AG08396 (cell line): ENCODE measurements at regions not wholly inside any gene's neighbourhood (a gene's known extent, or its start where the extent isn't known, plus 50 kb on each side); places are given as distances from the start of the nearest gene placed in this dataset.

Experiments
- DNase-seq: peaks from one replicate; pipeline ENCODE4 v3.0.0; 2012; ENCODE audit warnings: low spot score, mixed read lengths

GRCh38 chr4:43345323-43345925 is 452.9 kb downstream of the GRXCR1 start:
- no peak for DNase-seq

GRCh38 chr4:43348591-43348990 is 456.1 kb downstream of the GRXCR1 start:
- DNase-seq = no peak

DNA sequence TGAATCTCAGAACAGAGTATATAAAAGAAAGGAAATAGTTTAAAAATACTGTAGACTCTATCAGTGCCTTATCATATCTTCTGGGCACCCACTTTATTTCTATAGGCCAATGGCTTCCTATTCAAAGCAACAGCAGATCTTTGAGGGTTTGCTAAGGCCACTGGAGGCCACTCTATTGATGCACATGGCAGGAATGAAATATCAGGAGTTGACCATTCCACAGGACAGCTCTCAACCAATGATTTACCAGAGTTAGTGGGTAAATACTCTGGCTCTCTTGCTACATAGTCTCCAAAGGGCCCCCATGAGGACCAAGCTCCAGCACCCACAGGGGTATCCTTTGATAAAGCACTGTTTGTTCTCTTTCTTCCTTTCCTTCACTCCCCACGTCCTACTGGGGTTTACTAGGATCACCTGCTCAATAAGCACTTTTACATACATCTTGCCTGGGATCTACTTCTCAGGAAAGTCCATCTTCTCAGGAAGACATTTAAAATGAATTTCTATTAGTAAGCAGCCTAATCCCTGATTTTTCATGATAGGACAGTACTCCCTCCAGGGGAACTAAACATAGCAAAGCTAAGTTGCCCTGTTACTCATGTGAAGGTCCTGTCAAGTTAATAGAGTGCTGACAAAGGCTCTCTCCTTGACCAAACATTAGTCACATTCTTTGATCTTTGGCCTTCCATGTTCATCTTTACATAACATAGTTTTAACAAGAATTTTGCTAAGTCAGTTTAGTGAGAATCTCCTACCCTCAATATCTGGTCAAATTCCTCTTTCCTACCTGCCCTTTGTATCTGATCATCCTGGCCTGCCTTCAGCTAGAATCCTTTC is 459.7 kb downstream of the GRXCR1 start:
- DNase-seq = no peak

DNA sequence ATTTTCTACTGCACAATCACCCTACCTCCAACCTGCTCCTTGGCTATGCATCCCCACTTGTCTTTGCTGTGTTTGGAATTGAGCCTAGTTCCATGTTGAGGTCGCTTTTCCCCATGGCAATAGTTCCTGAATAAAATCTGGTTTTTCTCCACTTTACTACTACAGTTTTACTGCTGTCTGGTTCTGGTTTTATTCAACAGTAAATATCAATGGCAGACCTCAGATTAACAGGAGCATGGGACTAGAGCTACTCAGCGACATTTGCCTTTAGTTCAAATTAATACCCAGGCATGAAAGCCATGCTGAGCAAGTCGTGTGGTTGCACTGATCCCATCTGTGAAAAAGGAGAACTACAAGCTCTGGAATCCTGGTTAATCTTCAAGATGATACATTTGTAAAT is 460.3 kb downstream of the GRXCR1 start:
- DNase-seq = no peak

DNA sequence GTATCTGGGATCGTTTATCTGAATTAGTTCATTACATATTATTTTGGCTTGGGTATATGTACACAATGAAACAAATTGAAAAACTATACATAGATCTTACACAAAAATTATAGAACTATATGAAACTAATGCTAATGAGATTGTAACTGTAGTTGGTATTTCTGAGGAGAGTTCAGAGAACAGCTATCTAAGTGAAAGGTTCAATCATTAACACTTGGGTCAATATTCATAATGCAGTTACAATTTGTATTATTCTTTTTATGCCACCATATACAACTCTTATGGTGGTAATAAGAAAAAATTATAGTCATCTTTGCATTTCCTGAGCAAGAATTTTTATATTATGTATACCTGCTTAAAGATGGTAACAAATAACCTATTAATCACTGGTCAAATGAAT is 461.0 kb downstream of the GRXCR1 start:
- DNase-seq = no peak

- DNase-seq = no peak
Measured at GRCh38 chr4:43356786-43357185, 464.3 kb downstream of the GRXCR1 start.

DNA sequence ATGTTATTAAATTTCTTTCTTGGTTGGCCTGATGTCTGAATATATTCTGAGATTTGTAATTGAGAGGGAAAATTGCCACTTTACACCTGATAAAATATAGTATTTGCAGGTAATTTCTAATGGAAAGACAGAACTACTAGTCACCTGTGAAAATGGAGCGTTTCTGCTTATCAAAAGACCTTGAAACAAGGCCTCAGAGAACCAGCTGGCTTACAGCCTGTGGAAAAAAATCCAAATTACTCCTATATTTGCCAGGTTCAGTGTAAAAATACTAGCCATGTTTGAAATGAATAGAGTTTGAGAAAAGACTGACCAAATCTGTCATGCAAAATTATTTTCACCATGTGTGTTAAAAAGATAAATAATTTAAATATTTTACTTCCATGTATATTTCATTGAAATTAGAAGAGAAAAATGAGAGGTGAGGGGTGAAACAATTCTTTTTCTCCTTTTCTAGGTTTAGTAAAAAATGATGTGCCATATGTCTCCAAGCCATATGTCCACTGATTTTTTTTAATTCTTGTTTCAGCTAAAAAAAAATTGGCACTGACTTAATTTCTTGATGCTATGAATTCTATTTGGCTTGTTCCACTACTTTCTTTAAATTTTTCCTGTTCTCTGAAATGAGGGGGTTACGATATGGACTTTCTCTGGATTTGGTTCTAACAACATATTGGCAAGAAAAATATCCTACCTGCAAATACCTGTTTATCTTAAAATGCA is 464.9 kb downstream of the GRXCR1 start:
- no peak for DNase-seq

DNA sequence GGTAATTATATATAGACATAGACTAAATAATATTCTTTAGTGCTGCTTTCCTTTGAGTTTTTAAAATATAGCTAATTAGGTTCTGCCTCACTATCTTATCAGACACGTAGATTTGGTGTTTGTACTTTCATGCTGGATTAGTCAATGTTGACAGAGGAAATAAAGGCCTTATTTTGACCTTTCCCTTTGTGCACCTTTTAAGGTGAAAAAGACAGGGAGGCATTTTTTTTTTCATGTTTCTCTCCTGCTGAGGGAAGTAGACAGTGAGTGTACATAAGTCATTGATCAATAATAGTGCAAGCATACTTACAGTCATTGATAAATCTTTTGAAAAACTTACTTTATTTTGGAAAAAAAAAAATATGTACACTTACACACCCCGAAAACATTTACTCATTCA is 467.8 kb downstream of the GRXCR1 start:
- no peak for DNase-seq

GRCh38 chr4:43362875-43363636 is 470.5 kb downstream of the GRXCR1 start:
- DNase-seq = no peak

DNA sequence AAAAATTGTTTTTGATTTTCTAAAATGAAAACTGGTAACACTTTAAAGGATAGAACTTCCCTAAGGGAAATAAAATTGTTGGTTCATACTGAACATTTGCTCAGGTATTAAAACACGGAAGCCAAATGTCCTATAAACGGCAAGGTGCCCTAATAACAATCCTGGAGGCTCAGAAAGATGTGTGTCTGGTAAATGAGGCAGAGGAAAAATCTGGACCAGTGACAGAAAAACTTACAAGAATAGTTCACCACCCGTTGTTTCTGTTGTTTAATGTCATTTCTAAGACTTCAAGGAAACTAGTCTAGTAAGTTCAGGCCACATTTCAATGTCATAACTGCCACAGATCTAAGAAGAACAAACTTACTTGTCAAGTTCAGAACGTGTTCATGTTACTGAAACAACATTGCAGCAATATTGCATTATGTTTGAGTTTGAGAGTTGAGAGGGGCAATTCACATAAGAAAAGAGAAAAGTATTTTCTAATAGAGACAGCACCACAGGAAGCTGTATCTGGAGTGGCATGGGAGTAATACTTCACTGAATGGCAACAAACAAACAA is 476.6 kb downstream of the GRXCR1 start:
- no peak for DNase-seq

- no peak for DNase-seq
Measured at GRCh38 chr4:43373201-43373600, 480.7 kb downstream of the GRXCR1 start.

DNA sequence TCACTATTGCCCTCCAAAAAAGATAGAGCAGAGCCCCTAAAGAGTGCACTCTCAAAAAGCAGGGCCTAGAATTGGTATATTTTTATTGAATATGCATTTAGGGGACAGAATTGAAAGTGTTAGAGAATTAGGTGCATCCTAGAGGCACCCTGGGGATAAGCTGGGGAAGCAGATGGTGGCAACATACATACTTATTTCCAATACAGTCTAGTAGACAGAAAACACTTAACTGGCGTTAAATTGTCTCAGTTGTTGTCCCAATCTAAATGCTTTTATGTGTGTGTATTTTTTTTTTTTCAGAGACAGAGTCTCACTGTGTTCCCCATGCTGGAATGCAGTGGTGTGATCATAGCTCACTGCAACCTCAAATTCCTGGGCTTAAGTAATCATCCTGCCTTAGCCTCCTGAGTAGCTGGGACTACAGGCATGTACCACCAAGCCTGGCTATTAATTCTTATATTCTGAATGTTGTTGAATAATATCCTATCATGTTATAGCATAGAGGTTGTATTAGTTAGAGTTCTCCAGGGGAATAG is 481.8 kb downstream of the GRXCR1 start:
- DNase-seq = no peak

- no peak for DNase-seq
Measured at GRCh38 chr4:43379016-43379415, 486.5 kb downstream of the GRXCR1 start.

DNA sequence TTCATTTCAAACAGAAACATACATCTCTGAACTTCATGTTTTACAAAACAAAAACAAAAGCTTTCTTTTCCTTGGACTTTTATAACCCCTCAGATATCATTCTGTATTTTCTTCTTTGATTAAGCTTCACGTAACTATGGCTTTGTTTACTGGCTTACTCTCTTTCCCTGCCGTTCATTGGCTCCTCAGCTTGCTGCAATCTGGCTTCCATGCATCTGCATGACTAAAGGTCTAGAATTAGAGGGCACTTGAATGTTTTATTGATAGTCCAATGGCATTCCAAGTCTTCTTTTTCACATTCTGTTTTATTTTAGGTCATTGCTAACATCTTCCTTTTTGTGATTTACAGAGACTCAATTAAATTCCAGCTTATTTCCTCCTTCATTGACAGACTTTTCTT is 487.6 kb downstream of the GRXCR1 start:
- no peak for DNase-seq

- DNase-seq = no peak
Measured at GRCh38 chr4:43391069-43391468, 498.6 kb downstream of the GRXCR1 start.

DNA sequence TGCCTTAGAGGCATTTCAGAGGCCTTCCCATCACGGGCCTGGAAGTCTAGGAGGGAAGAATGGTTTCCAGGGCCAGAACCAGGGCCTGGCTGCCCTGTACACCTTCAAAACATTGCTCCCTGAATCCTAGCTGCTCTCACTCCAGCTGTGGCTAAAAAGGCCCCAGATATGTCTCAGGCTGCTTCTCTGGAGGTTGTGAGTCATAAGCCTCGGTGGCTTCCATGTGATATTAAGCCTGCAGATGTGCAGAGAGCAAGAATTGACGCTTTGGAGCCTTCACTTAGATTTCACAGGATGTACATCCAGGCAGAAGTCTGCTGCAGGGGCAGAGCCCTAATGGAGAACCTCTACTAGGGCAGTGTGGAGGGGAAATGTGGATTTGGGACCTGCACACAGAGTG is 502.5 kb downstream of the GRXCR1 start:
- DNase-seq = peak; percentile 6

DNA sequence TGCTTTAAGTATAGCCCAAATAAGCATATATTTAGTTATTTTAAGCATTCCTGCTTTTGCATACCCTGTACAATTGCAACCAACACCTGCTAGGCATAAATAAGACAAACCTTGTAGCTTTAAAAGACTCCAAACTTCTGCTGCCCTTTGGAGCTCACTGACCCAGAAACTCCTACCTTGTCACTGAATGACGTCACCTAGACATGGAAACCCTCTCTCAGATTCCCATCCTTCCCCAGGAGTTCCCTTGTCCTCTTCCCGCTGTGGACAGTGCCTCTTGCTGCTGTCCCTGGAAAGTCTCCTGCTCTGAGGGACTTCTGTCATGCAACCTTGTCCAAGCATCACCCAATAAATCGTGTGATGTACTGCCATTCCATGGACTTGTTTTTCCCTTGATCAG is 507.2 kb downstream of the GRXCR1 start:
- no peak for DNase-seq

DNA sequence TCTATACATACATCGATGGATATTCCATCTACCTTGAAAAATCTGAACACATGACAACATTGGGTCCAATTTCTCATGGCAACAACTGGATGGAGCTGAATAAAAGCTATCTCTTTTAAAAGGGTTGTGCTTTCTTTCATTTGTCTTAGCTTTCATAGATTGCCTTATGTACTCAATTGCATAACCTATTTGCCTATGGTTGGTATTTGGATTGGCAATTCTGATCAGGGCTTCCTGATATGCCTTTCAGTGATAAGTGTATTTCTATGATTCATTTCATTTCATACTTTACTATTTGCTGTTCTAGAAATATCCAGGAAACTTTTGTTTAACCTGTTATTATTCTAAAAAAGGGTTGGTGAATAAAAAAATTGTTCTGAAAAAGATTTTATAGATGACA is 509.9 kb downstream of the GRXCR1 start:
- no peak for DNase-seq

DNA sequence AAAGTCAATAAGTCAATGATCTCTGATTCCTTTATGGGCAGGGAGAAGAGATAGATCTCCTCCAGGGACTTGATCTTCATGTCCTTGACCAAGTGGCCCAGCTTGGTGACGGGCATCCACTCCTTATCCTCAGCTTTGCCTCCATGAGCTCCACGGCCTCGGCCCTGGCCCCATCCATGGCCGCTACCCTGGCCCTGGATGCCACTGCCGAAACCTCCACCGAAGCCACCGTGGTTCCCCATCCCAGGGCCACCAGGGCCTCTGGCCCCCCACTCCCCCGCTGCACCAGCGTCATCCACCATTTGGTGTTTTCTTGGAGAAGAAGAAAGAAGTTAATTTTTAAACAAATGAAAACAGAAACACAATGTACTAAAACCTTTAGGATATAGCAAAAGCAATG is 518.1 kb downstream of the GRXCR1 start:
- no peak for DNase-seq

GRCh38 chr4:43411226-43411625 is 518.7 kb downstream of the GRXCR1 start:
- peak; percentile 7 for DNase-seq

GRCh38 chr4:43423276-43423675 is 530.8 kb downstream of the GRXCR1 start:
- DNase-seq = no peak

DNA sequence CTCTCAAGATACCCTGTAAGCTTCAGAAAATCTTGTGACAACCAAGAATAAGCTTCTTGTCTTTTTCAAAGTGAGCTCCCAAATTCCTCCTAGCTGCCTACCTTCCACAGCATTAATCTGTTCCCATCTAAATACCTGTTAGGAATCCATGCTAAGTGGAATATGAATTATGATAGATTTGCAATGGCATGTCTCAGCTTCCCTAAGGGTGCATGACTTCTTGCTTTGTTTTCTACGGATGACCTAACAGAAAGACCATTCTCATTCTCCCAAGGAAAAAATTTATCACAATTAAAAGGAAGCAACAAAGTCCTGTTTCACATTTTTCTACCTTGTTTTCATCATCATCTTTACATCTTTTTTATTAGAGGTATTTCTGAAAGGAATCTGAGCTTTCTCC is 532.7 kb downstream of the GRXCR1 start:
- no peak for DNase-seq
